ENCODE measurements at regions not wholly inside any gene's neighbourhood (a gene's known extent, or its start where the extent isn't known, plus 50 kb on each side); places are given as distances from the start of the nearest gene placed in this dataset.

DNA sequence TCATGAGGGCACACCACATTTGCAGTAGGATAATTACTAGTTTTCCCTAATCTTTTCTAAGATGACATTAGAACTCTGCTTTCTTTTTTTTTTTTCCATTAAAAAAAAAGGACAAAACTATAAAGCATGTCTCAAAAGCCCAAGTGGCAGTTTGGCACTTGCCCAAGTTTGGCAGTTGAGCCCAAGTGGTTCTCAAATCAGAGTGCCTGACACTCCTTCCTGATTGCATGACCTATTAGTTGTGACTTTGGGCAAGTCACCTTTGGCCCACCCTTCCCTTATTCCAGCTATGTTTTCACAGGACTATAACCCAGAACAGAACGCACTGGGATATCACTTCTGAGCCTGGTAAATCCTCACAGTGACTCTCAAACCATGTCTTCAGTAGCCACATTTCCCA, 273.0 kb downstream of the CCDC85A start:
- 86% methylated on average over 1 of the region's 1 CpG for WGBS (ENCODE audit: low lambda C conversion rate, missing lambda C conversion rate)
- Histone ChIP-seq H3K27ac (no peak overlapping the region), H3K79me2 (no peaks in the 10 kb centered on the region), H3K4me2 (no peak overlapping the region), H3K4me3 (no peak overlapping the region), H3K36me3 (replicated peaks; ENCODE audit: insufficient read depth, low read depth) (no peaks in the 10 kb centered on the region), H3K4me1 (ENCODE audit: insufficient read depth) (no peaks in the 10 kb centered on the region), H3K9me3 (ENCODE audit: low read depth) (no peaks in the 10 kb centered on the region), H3K27me3 (no peaks in the 10 kb centered on the region), H4K20me1 (ENCODE audit: insufficient read depth, poor library complexity, severe bottlenecking) (no peaks in the 10 kb centered on the region), H2AFZ (no peak overlapping the region), H3K9me2 (replicated peaks; ENCODE audit: insufficient read depth) (no peaks in the 10 kb centered on the region)
- DNase-seq (ENCODE audit: low spot score), result no peak
- TF ChIP-seq EZH2 (IDR thresholded peaks at IDR 0.05; ENCODE audit: borderline replicate concordance) (no peak), EZH2phosphoT487 (IDR thresholded peaks at IDR 0.05; ENCODE audit: low read depth, severe bottlenecking, unreplicated experiment) (no peak)
- TF ChIP-seq, protein P1, sequence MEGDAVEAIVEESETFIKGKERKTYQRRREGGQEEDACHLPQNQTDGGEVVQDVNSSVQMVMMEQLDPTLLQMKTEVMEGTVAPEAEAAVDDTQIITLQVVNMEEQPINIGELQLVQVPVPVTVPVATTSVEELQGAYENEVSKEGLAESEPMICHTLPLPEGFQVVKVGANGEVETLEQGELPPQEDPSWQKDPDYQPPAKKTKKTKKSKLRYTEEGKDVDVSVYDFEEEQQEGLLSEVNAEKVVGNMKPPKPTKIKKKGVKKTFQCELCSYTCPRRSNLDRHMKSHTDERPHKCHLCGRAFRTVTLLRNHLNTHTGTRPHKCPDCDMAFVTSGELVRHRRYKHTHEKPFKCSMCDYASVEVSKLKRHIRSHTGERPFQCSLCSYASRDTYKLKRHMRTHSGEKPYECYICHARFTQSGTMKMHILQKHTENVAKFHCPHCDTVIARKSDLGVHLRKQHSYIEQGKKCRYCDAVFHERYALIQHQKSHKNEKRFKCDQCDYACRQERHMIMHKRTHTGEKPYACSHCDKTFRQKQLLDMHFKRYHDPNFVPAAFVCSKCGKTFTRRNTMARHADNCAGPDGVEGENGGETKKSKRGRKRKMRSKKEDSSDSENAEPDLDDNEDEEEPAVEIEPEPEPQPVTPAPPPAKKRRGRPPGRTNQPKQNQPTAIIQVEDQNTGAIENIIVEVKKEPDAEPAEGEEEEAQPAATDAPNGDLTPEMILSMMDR (IDR thresholded peaks at IDR 0.05; ENCODE audit: poor library complexity), result no peak

DNA sequence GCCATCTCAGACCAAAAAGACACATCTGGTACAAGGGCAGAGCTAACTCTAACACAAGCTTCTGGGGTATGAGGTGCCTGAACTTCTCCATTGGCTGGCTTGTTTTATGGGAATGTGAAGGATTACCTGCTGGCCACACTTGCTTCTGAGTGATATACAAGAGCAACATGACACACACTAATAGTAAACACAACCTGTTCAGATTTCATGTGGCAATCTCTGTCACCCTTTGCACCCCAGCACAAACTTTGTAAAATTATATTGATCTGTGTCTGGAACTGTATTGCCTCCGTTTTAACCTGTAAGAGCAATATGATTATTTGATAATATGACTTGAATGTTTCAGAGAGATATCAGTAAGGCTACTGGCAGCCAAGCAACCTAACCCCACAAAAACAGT, 276.7 kb downstream of the CCDC85A start:
- H2AFZ ChIP-seq, result no peak overlapping the region
- H3K79me2 ChIP-seq, result no peaks in the 10 kb centered on the region
- no peak for DNase-seq (ENCODE audit: low spot score)
- H3K36me3 ChIP-seq (replicated peaks; ENCODE audit: insufficient read depth, low read depth), result no peaks in the 10 kb centered on the region
- H3K9me2 ChIP-seq (replicated peaks; ENCODE audit: insufficient read depth), result no peaks in the 10 kb centered on the region
- no peaks in the 10 kb centered on the region for H3K27me3 ChIP-seq
- H3K27ac ChIP-seq, result no peak overlapping the region
- H3K4me3 ChIP-seq, result no peak overlapping the region
- no peaks in the 10 kb centered on the region for H4K20me1 ChIP-seq (ENCODE audit: insufficient read depth, poor library complexity, severe bottlenecking)
- H3K9me3 ChIP-seq (ENCODE audit: low read depth), result no peaks in the 10 kb centered on the region
- H3K4me2 ChIP-seq, result no peak overlapping the region
- TF ChIP-seq, protein P1 (IDR thresholded peaks at IDR 0.05; ENCODE audit: poor library complexity), result no peak
- TF ChIP-seq EZH2 (IDR thresholded peaks at IDR 0.05; ENCODE audit: borderline replicate concordance), result no peak
- TF ChIP-seq EZH2phosphoT487 (IDR thresholded peaks at IDR 0.05; ENCODE audit: low read depth, severe bottlenecking, unreplicated experiment), result no peak
- H3K4me1 ChIP-seq (ENCODE audit: insufficient read depth), result no peaks in the 10 kb centered on the region
- 71% methylated on average over 1 of the region's 1 CpG for WGBS (ENCODE audit: low lambda C conversion rate, missing lambda C conversion rate)

DNA sequence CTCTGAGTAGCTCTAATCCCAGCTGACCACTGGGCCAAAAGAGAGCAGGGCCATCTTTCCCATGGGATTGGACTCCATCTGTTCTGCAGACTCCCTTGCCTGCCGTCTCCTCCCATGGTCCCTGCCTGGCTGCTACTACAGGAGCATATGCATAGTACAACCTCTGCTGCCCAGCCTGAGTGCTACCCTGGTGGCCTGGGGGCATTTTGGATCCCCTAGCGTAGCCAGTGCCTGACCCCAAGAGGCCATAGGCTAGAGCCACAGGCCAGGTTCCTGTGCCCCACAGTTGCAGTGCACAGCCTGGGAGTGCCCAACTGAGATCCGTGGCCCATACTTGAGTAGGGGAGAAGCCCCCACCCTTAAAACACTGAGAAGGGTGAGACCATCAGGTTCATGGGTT, 280.3 kb downstream of the CCDC85A start:
- TF ChIP-seq, protein P1 (IDR thresholded peaks at IDR 0.05; ENCODE audit: poor library complexity), result no peak
- no peak for TF ChIP-seq EZH2phosphoT487 (IDR thresholded peaks at IDR 0.05; ENCODE audit: low read depth, severe bottlenecking, unreplicated experiment)
- no peak for TF ChIP-seq EZH2 (IDR thresholded peaks at IDR 0.05; ENCODE audit: borderline replicate concordance)
- H3K79me2 ChIP-seq, result no peaks in the 10 kb centered on the region
- no peaks in the 10 kb centered on the region for H3K4me1 ChIP-seq (ENCODE audit: insufficient read depth)
- no peak overlapping the region for H3K4me3 ChIP-seq
- H4K20me1 ChIP-seq (ENCODE audit: insufficient read depth, poor library complexity, severe bottlenecking), result no peaks in the 10 kb centered on the region
- no peak overlapping the region for H3K27ac ChIP-seq
- DNase-seq (ENCODE audit: low spot score), result no peak
- no peaks in the 10 kb centered on the region for H3K36me3 ChIP-seq (replicated peaks; ENCODE audit: insufficient read depth, low read depth)
- H3K27me3 ChIP-seq, result no peaks in the 10 kb centered on the region
- no peak overlapping the region for H2AFZ ChIP-seq
- no peaks in the 10 kb centered on the region for H3K9me2 ChIP-seq (replicated peaks; ENCODE audit: insufficient read depth)
- 95% methylated on average over 3 of the region's 3 CpGs for WGBS (ENCODE audit: low lambda C conversion rate, missing lambda C conversion rate)
- H3K9me3 ChIP-seq (ENCODE audit: low read depth), result no peaks in the 10 kb centered on the region
- H3K4me2 ChIP-seq, result no peak overlapping the region

DNA sequence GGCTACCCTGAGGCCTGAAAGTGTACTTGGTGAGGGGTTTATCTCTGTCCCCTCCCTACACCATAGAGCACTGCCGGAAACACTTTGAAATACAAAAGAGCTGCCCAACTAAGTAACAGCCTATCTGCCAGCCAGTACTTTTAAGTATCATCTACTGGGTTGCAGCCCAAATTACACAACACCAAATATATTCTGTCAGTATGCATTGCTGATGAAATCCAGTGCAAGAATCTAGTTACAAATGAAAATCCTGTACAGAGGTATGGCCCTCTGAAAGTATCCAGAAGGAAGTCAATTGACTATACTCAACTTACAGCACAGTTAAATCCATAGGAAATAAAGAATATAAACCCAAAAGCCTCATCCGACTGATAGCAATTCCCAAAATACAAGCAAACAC, 280.8 kb downstream of the CCDC85A start:
- TF ChIP-seq EZH2 (IDR thresholded peaks at IDR 0.05; ENCODE audit: borderline replicate concordance) (no peak), EZH2phosphoT487 (IDR thresholded peaks at IDR 0.05; ENCODE audit: low read depth, severe bottlenecking, unreplicated experiment) (no peak)
- TF ChIP-seq, protein P1 (IDR thresholded peaks at IDR 0.05; ENCODE audit: poor library complexity), result no peak
- Histone ChIP-seq H3K4me2 (no peak overlapping the region), H3K36me3 (replicated peaks; ENCODE audit: insufficient read depth, low read depth) (no peaks in the 10 kb centered on the region), H3K27me3 (no peaks in the 10 kb centered on the region), H3K9me3 (ENCODE audit: low read depth) (no peaks in the 10 kb centered on the region), H3K4me1 (ENCODE audit: insufficient read depth) (no peaks in the 10 kb centered on the region), H3K27ac (no peak overlapping the region), H2AFZ (no peak overlapping the region), H3K4me3 (no peak overlapping the region), H4K20me1 (ENCODE audit: insufficient read depth, poor library complexity, severe bottlenecking) (no peaks in the 10 kb centered on the region), H3K79me2 (no peaks in the 10 kb centered on the region), H3K9me2 (replicated peaks; ENCODE audit: insufficient read depth) (no peaks in the 10 kb centered on the region)
- DNase-seq (ENCODE audit: low spot score), result no peak
- WGBS (ENCODE audit: low lambda C conversion rate, missing lambda C conversion rate), result 92% methylated on average over 2 of the region's 2 CpGs

Data from hepatocyte (in vitro differentiated cells).